ENCODE measurements at regions not wholly inside any gene's neighbourhood (a gene's known extent, or its start where the extent isn't known, plus 50 kb on each side); places are given as distances from the start of the nearest gene placed in this dataset.

DNA sequence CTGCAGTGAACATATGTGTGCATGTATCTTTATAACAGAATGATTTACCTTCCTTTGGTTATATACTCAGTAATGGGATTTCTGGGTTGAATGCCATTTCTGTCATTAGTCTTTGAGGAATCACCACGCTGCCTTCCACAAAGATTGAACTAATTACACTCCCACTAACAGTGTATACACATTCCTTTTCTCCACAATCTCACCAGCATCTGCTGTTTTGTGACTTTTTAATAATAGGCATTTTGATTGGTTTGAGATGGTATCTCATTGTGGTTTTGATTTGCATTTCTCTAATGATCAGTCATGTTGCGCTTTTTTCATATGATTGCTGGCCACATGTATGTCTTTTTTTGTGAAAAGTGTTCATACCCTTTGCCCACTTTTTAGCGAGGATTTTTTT lies 680.5 kb downstream of the PTPRC start:
- TF ChIP-seq, protein P1, sequence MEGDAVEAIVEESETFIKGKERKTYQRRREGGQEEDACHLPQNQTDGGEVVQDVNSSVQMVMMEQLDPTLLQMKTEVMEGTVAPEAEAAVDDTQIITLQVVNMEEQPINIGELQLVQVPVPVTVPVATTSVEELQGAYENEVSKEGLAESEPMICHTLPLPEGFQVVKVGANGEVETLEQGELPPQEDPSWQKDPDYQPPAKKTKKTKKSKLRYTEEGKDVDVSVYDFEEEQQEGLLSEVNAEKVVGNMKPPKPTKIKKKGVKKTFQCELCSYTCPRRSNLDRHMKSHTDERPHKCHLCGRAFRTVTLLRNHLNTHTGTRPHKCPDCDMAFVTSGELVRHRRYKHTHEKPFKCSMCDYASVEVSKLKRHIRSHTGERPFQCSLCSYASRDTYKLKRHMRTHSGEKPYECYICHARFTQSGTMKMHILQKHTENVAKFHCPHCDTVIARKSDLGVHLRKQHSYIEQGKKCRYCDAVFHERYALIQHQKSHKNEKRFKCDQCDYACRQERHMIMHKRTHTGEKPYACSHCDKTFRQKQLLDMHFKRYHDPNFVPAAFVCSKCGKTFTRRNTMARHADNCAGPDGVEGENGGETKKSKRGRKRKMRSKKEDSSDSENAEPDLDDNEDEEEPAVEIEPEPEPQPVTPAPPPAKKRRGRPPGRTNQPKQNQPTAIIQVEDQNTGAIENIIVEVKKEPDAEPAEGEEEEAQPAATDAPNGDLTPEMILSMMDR (conservative IDR thresholded peaks at IDR 0.05; ENCODE audit: low read depth, low read length), result no peak
- no peak overlapping the region for H3K4me3 ChIP-seq (ENCODE audit: low read depth, low read length)
- DNase-seq (ENCODE audit: low read depth), result no peak

- DNase-seq (ENCODE audit: low read depth), result no peak
- no peak overlapping the region for H3K4me3 ChIP-seq (ENCODE audit: low read depth, low read length)
- TF ChIP-seq, protein P1 (conservative IDR thresholded peaks at IDR 0.05; ENCODE audit: low read depth, low read length), result no peak
Observed at GRCh38 chr1:199322278-199322677, 683.4 kb downstream of the PTPRC start.

DNA sequence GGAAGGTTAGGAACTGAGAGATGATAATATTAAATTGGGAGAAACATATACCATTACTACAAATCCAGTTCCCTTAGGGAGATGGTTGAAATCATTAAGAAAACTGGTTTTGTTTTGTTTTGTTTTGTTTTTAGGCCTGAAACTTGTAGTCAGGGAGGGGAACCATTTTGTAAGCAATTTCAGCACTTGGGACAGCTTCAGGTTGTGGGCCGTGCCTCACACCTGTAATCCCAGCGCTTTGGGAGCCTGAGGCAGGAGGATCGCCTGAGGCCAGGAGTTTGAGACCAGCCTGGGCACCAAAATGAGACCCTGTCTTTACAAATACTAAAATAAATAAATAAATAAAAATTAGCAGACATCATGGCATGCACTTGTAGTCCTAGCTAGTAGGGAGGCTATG lies 694.3 kb upstream of the NR5A2 start:
- TF ChIP-seq, protein P1 (conservative IDR thresholded peaks at IDR 0.05; ENCODE audit: low read depth, low read length), result no peak
- H3K4me3 ChIP-seq (ENCODE audit: low read depth, low read length), result no peak overlapping the region
- DNase-seq (ENCODE audit: low read depth), result no peak

GRCh38 chr1:199335496-199335895 lies 692.0 kb upstream of the NR5A2 start:
- H3K4me3 ChIP-seq (ENCODE audit: low read depth, low read length), result no peak overlapping the region
- no peak for DNase-seq (ENCODE audit: low read depth)
- TF ChIP-seq, protein P1 (conservative IDR thresholded peaks at IDR 0.05; ENCODE audit: low read depth, low read length), result no peak

- no peak overlapping the region for H3K4me3 ChIP-seq (ENCODE audit: low read depth, low read length)
- DNase-seq (ENCODE audit: low read depth), result no peak
- TF ChIP-seq, protein P1 (conservative IDR thresholded peaks at IDR 0.05; ENCODE audit: low read depth, low read length), result peak; percentile 23
Observed at GRCh38 chr1:199336745-199337640, 690.5 kb upstream of the NR5A2 start.

- H3K4me3 ChIP-seq (ENCODE audit: low read depth, low read length), result no peak overlapping the region
- no peak for DNase-seq (ENCODE audit: low read depth)
- TF ChIP-seq, protein P1 (conservative IDR thresholded peaks at IDR 0.05; ENCODE audit: low read depth, low read length), result no peak
Observed at GRCh38 chr1:199338760-199339159, 688.8 kb upstream of the NR5A2 start.

GRCh38 chr1:199352351-199352750 lies 675.2 kb upstream of the NR5A2 start:
- no peak overlapping the region for H3K4me3 ChIP-seq (ENCODE audit: low read depth, low read length)
- TF ChIP-seq, protein P1 (conservative IDR thresholded peaks at IDR 0.05; ENCODE audit: low read depth, low read length), result no peak
- DNase-seq (ENCODE audit: low read depth), result no peak

Data from epithelial cell of proximal tubule (primary cell).